Mesenchymal stem cell (in vitro differentiated cells and primary cell): ENCODE measurements at regions not wholly inside any gene's neighbourhood (a gene's known extent, or its start where the extent isn't known, plus 50 kb on each side); places are given as distances from the start of the nearest gene placed in this dataset.

ENCODE experiments used
- DNase-seq: peaks from one replicate; pipeline ENCODE4 v3.0.0-alpha.2; 2013
- H2AFZ ChIP-seq: one replicate; pipeline ENCODE4 v1.6.1; 2013; ENCODE audit warnings: low read depth, mild to moderate bottlenecking, control low read depth, inconsistent platforms, low read length, moderate library complexity
- H2AK5ac ChIP-seq: 2 replicates; pipeline ENCODE4 v1.6.1; 2013; ENCODE audit warnings: low read length, moderate library complexity, mild to moderate bottlenecking, inconsistent platforms; ENCODE audit not compliant: severe bottlenecking
- H2BK120ac ChIP-seq: one replicate; pipeline ENCODE4 v1.6.1; 2013; ENCODE audit warnings: low read depth, mild to moderate bottlenecking, inconsistent platforms, low read length, moderate library complexity
- H2BK12ac ChIP-seq, 2 experiments: one replicate each; pipeline ENCODE4 v1.6.1; 2013; ENCODE audit warnings: inconsistent platforms in 2 of 2, low read length in 2 of 2, mild to moderate bottlenecking in 2 of 2, moderate library complexity in 2 of 2, control low read depth in 1 of 2
- H2BK15ac ChIP-seq: one replicate; pipeline ENCODE4 v1.6.1; 2013; ENCODE audit warnings: mild to moderate bottlenecking, low read depth, inconsistent platforms; ENCODE audit not compliant: poor library complexity, severe bottlenecking
- H2BK5ac ChIP-seq: 2 replicates; pipeline ENCODE4 v1.6.1; 2013; ENCODE audit warnings: low read depth, mild to moderate bottlenecking, low read length, control low read depth, inconsistent platforms; ENCODE audit not compliant: poor library complexity, severe bottlenecking
- H3K14ac ChIP-seq, 2 experiments: one replicate each; pipeline ENCODE4 v1.6.1; 2013; ENCODE audit warnings: inconsistent platforms in 2 of 2, low read length in 2 of 2, control low read depth in 1 of 2, mild to moderate bottlenecking in 1 of 2, moderate library complexity in 1 of 2
- H3K18ac ChIP-seq, 2 experiments: one replicate each; pipeline ENCODE4 v1.6.1; 2013; ENCODE audit warnings: inconsistent platforms in 2 of 2, low read length in 2 of 2, control low read depth in 1 of 2, low read depth in 1 of 2, mild to moderate bottlenecking in 1 of 2
- H3K23ac ChIP-seq, 2 experiments: one replicate each; pipeline ENCODE4 v1.6.1; 2013; ENCODE audit warnings: inconsistent platforms in 2 of 2, low read length in 2 of 2, mild to moderate bottlenecking in 2 of 2, moderate library complexity in 2 of 2, control low read depth in 1 of 2
- H3K27ac ChIP-seq: 2 replicates; pipeline ENCODE4 v1.5.1; 2013; ENCODE audit warnings: mild to moderate bottlenecking, moderate library complexity, low read length, control low read depth, inconsistent platforms; ENCODE audit not compliant: poor library complexity, severe bottlenecking
- H3K27me3 ChIP-seq, 2 experiments: 2 replicates each; pipeline versions ENCODE4 v1.6.1 to v1.7.0; 2013; ENCODE audit warnings: low read length in 2 of 2, mild to moderate bottlenecking in 2 of 2, moderate library complexity in 2 of 2, control low read depth in 1 of 2, inconsistent platforms in 1 of 2; ENCODE audit not compliant: control insufficient read depth in 1 of 2, insufficient read depth in 1 of 2
- H3K36me3 ChIP-seq, 2 experiments: 2 replicates each; pipeline versions ENCODE4 v1.6.1 to v1.7.0; 2013; ENCODE audit warnings: low read length in 2 of 2, control low read depth in 1 of 2, inconsistent platforms in 1 of 2, low read depth in 1 of 2, mild to moderate bottlenecking in 1 of 2; ENCODE audit not compliant: insufficient read depth in 2 of 2, control insufficient read depth in 1 of 2
- H3K4ac ChIP-seq, 2 experiments: one replicate each; pipeline ENCODE4 v1.6.1; 2013; ENCODE audit warnings: inconsistent platforms in 2 of 2, low read length in 2 of 2, mild to moderate bottlenecking in 2 of 2, moderate library complexity in 2 of 2, control low read depth in 1 of 2, low read depth in 1 of 2
- H3K4me1 ChIP-seq: 2 replicates; pipeline ENCODE4 v1.6.1; 2013; ENCODE audit warnings: low read depth, low read length, control low read depth; ENCODE audit not compliant: control insufficient read depth, insufficient read depth
- H3K4me2 ChIP-seq: 2 replicates; pipeline ENCODE4 v1.6.1; 2013; ENCODE audit warnings: low read length, mild to moderate bottlenecking, inconsistent platforms; ENCODE audit not compliant: poor library complexity, severe bottlenecking
- H3K4me3 ChIP-seq, 2 experiments: 2 replicates each; pipeline versions ENCODE4 v1.5.1 to v1.7.0; 2013; ENCODE audit warnings: low read length in 2 of 2, mild to moderate bottlenecking in 2 of 2, control low read depth in 1 of 2, low read depth in 1 of 2; ENCODE audit not compliant: insufficient read depth in 1 of 2
- H3K79me1 ChIP-seq: replicated peaks from 2 replicates; pipeline ENCODE4 v1.6.1; 2013; ENCODE audit warnings: mild to moderate bottlenecking, control low read depth, low read length, inconsistent platforms; ENCODE audit not compliant: poor library complexity, severe bottlenecking
- H3K9ac ChIP-seq: 2 replicates; pipeline ENCODE4 v1.7.0; 2013; ENCODE audit warnings: mild to moderate bottlenecking, low read length, moderate library complexity
- H3K9me3 ChIP-seq: 2 replicates; pipeline ENCODE4 v1.7.0; 2013; ENCODE audit warnings: mild to moderate bottlenecking, low read length; ENCODE audit not compliant: control insufficient read depth
- H4K8ac ChIP-seq: one replicate; pipeline ENCODE4 v1.6.1; 2013; ENCODE audit warnings: inconsistent platforms, mild to moderate bottlenecking, low read length, moderate library complexity
- H4K91ac ChIP-seq: one replicate; pipeline ENCODE4 v1.6.1; 2013; ENCODE audit warnings: mild to moderate bottlenecking, low read length, inconsistent platforms
- WGBS: methylation state at CpG from one replicate; pipeline ENCODE4 v1.1.7; 2013; ENCODE audit warnings: mixed read lengths; 5-methylcytosine and 5-hydroxymethylcytosine counted together

GRCh38 chr18:56381196-56381595 lies 257.2 kb downstream of the TXNL1 start:
- 83% methylated on average over 3 of the region's 3 CpGs for WGBS
- Histone ChIP-seq H3K18ac (no peak overlapping the region), H2BK15ac (no peak overlapping the region), H2AFZ (no peak overlapping the region), H4K8ac (no peak overlapping the region), H3K27ac (no peak overlapping the region), H3K4me2 (no peak overlapping the region), H3K4ac (no peak overlapping the region), H3K23ac (no peak overlapping the region), H4K91ac (no peak overlapping the region), H3K27me3 (no peaks in the 10 kb centered on the region), H3K9ac (no peak overlapping the region), H3K36me3 (no peaks in the 10 kb centered on the region), H3K79me1 (no peaks in the 10 kb centered on the region), H2BK5ac (no peak overlapping the region), H3K4me3 (no peak overlapping the region), H3K4me1 (no peaks in the 10 kb centered on the region), H2BK120ac (no peak overlapping the region), H2BK12ac (no peak overlapping the region), H3K14ac (no peak overlapping the region), H2AK5ac (no peak overlapping the region), H3K9me3 (no peaks in the 10 kb centered on the region)
- DNase-seq, result no peak

DNA sequence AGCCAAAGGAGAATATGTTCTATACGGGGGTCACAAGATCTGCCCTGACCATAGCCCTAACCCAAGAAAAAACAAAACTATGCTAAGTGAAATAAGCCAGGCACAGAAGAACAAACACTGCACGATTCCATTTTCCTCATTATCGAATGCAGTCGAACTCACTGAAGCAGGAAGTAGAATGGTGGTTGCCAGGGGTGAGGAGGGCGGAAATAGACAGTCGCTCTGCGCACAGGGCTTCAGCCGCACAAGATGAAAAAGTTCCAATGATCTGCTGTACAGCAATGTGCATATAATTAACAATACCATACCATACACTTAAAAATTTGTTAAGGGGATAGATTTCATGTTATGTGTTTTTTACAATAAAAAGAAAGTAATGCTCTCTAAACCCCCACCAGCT lies 257.7 kb downstream of the TXNL1 start:
- no peaks in the 10 kb centered on the region for H3K9me3 ChIP-seq
- no peak overlapping the region for H3K23ac ChIP-seq
- no peak overlapping the region for H3K4me2 ChIP-seq
- H4K91ac ChIP-seq, result no peak overlapping the region
- no peak overlapping the region for H2BK12ac ChIP-seq
- no peaks in the 10 kb centered on the region for H3K36me3 ChIP-seq
- H2AFZ ChIP-seq, result no peak overlapping the region
- H2BK15ac ChIP-seq, result no peak overlapping the region
- no peaks in the 10 kb centered on the region for H3K79me1 ChIP-seq
- H3K4ac ChIP-seq, result no peak overlapping the region
- H2BK120ac ChIP-seq, result no peak overlapping the region
- H3K9ac ChIP-seq, result no peak overlapping the region
- no peak for DNase-seq
- H3K4me1 ChIP-seq, result no peaks in the 10 kb centered on the region
- H2BK5ac ChIP-seq, result no peak overlapping the region
- no peak overlapping the region for H3K18ac ChIP-seq
- no peak overlapping the region for H2AK5ac ChIP-seq
- no peaks in the 10 kb centered on the region for H3K27me3 ChIP-seq
- H3K14ac ChIP-seq, result no peak overlapping the region
- no peak overlapping the region for H3K27ac ChIP-seq
- H3K4me3 ChIP-seq, result no peak overlapping the region
- 96% methylated on average over 4 of the region's 8 CpGs for WGBS
- H4K8ac ChIP-seq, result no peak overlapping the region

- H3K23ac ChIP-seq, result no peak overlapping the region
- H3K18ac ChIP-seq, result no peak overlapping the region
- no peak overlapping the region for H3K4me2 ChIP-seq
- no peaks in the 10 kb centered on the region for H3K27me3 ChIP-seq
- no peaks in the 10 kb centered on the region for H3K4me1 ChIP-seq
- H4K8ac ChIP-seq, result no peak overlapping the region
- peak overlapping the region; percentile 72 for H3K9ac ChIP-seq
- H3K9me3 ChIP-seq, result no peaks in the 10 kb centered on the region
- H3K4ac ChIP-seq, result no peak overlapping the region
- H3K4me3 ChIP-seq, result peak overlapping the region in 1 of 2 experiments; percentile 59
- no peak overlapping the region for H2BK12ac ChIP-seq
- no peak overlapping the region for H2AFZ ChIP-seq
- H3K36me3 ChIP-seq, result no peaks in the 10 kb centered on the region
- no peak overlapping the region for H3K27ac ChIP-seq
- no peak overlapping the region for H2BK5ac ChIP-seq
- no peak for DNase-seq
- no peak overlapping the region for H2AK5ac ChIP-seq
- H3K79me1 ChIP-seq, result no peaks in the 10 kb centered on the region
- H2BK15ac ChIP-seq, result no peak overlapping the region
- H3K14ac ChIP-seq, result no peak overlapping the region
- 100% methylated on average over 2 of the region's 6 CpGs for WGBS
- H2BK120ac ChIP-seq, result no peak overlapping the region
- H4K91ac ChIP-seq, result no peak overlapping the region
These were observed 259.1 kb downstream of the TXNL1 start for GRCh38 chr18:56379256-56379655.

DNA sequence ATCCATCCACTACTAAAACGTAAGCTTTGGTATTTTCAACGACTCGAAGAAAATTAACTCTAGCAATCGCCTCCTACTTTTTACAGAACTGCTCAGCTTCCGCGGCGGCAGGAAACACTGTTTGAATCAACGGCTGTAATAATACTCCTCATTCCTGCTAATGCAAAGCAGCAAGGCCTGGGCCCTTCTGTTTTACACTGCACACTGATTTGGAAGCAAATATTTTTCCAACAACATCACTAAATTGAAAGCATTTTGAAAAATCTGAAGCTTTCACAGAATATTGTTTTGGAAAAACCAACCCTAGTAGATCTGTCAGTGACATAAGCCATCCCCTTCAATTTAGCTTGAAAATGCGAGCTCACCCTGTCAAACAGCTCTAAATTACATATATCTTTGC lies 261.2 kb downstream of the TXNL1 start:
- Histone ChIP-seq H4K8ac (no peak overlapping the region), H2BK15ac (no peak overlapping the region), H3K4ac (no peak overlapping the region), H3K9me3 (no peaks in the 10 kb centered on the region), H3K27ac (no peak overlapping the region), H3K4me3 (peak overlapping the region in 1 of 2 experiments; percentile 5), H3K18ac (no peak overlapping the region), H2BK12ac (no peak overlapping the region), H3K27me3 (no peaks in the 10 kb centered on the region), H2AFZ (no peak overlapping the region), H3K23ac (no peak overlapping the region), H3K4me2 (no peak overlapping the region), H3K9ac (peak overlapping the region; percentile 72), H3K14ac (no peak overlapping the region), H4K91ac (no peak overlapping the region), H2BK5ac (no peak overlapping the region), H2BK120ac (no peak overlapping the region), H3K79me1 (no peaks in the 10 kb centered on the region), H2AK5ac (no peak overlapping the region), H3K4me1 (no peaks in the 10 kb centered on the region), H3K36me3 (no peaks in the 10 kb centered on the region)
- WGBS, result 89% methylated on average over 8 of the region's 9 CpGs
- no peak for DNase-seq
